Fibroblast of the aortic adventitia (primary cell): ENCODE measurements at regions not wholly inside any gene's neighbourhood (a gene's known extent, or its start where the extent isn't known, plus 50 kb on each side); places are given as distances from the start of the nearest gene placed in this dataset.

ENCODE experiments used
- DNase-seq: peaks from one replicate; pipeline ENCODE4 v3.0.0-alpha.2; 2010; ENCODE audit warnings: low read depth
- H3K4me3 ChIP-seq: 2 replicates; pipeline ENCODE4 v1.5.1; 2011; ENCODE audit warnings: low read depth, mild to moderate bottlenecking, control low read depth, low read length, moderate library complexity
- TF ChIP-seq, protein P1 (sequence below): IDR thresholded peaks from 2 replicates; pipeline ENCODE4 v1.5.1; 2011; ENCODE audit warnings: mild to moderate bottlenecking, low read length, control low read depth, inconsistent platforms; ENCODE audit not compliant: insufficient read depth

DNA sequence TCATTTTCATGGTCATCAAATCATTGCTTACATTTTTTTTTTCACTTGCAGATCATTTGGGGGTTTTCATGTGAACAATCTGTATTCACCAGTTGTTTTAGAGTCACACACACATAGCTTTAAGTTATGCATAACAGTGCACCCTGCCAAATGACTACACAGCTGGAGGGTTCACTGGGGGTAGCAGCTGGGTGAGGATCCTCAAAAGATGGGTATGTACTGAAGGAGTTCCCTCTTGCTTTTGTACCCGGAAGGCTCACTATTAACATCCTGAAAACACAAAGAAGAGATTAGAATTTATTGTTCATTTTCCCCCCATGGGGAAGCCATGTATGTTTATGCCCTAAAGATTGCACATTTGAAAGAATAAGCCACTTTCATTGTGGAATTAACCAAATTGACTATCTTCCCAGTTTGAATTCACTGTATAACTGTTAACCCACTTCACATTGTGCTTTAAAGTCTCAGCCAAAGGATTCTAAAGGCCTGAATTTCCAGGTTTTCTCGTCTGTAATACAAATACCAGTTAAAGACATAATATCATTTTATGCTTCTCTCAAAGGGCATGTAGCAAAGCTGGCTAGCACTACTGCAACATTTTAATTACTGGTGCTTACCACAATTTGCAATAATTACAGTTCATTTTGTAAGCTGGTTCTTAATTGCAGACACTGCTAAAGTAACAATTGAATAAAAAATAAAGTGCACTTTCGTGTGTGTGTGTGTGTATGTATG, 466.4 kb upstream of the MEF2C start:
- no peak overlapping the region for H3K4me3 ChIP-seq
- no peak for DNase-seq
- TF ChIP-seq, protein P1, sequence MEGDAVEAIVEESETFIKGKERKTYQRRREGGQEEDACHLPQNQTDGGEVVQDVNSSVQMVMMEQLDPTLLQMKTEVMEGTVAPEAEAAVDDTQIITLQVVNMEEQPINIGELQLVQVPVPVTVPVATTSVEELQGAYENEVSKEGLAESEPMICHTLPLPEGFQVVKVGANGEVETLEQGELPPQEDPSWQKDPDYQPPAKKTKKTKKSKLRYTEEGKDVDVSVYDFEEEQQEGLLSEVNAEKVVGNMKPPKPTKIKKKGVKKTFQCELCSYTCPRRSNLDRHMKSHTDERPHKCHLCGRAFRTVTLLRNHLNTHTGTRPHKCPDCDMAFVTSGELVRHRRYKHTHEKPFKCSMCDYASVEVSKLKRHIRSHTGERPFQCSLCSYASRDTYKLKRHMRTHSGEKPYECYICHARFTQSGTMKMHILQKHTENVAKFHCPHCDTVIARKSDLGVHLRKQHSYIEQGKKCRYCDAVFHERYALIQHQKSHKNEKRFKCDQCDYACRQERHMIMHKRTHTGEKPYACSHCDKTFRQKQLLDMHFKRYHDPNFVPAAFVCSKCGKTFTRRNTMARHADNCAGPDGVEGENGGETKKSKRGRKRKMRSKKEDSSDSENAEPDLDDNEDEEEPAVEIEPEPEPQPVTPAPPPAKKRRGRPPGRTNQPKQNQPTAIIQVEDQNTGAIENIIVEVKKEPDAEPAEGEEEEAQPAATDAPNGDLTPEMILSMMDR = no peak

DNA sequence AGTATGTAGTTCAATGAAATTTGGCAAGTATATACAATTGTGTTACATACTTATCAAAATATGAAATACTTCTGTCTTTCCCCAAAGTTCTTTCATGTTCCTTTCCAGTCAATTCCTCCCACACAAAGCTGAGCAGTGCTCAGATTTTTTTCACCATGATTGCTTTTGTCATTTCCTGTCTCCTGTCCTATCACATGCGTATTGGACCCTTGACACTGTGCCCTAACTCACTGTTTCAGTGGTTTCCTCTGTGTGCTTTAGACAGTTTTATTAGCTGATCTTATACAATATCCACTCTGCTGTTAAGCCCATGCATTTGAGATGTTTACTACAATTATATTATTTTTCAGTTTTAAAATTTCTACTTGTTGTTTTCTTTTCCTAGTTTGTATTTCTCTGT, 463.6 kb upstream of the MEF2C start:
- TF ChIP-seq, protein P1 = no peak
- no peak for DNase-seq
- H3K4me3 ChIP-seq = no peak overlapping the region

DNA sequence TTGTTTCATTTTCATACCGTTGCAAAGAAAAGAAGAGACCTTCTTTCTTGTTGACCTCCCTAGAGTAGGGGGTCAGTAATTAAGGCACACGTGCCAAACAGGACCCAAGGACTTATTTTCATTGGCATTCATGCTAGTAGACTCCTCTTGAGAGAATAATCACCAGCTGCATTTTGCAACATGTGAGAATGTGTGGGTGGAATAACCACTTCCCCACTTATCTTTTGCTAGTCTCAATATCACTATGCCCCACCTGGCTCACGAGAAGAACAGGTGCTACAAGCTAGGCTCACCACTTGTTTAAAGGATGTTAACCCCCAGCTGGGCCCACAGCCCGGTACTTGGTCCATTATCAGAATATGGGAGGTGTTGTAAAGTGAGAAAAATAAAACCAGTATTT, 460.7 kb upstream of the MEF2C start:
- TF ChIP-seq, protein P1 = no peak
- no peak overlapping the region for H3K4me3 ChIP-seq
- no peak for DNase-seq

DNA sequence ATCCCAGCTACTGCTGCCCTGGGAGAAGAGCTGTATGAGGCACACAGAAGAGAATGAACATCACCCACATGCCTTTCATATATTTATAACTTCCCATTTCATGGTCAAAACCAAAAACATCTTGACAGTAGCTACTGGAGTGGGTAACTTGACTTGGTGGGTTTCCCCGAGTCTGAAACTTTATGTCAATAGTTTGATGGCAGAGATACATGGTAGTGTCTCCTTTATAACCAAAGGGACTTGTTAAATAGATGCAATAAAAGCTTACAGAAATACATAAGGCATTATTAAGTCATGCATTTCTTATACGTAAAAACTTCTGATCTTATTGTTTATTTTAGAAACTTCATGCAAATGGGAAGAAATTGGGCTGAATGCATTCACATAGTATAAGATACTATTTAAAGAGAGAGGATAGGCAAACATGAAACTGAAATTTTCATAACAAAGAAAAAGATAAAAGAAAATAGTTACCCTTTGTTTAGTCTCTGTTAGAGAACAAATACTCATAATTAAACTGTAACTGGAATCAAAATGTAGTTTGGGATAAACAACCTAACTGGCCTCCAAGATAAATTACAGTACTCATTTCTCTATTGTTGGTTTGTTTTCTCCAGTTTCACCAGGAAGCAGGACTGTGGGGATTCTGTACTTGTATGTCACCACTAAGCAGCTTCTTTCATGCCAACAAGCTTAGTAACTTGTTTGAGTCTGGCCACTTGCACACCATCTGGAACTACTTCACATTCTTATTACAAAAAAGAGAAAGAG, 459.3 kb upstream of the MEF2C start:
- TF ChIP-seq, protein P1 = no peak
- H3K4me3 ChIP-seq = no peak overlapping the region
- DNase-seq = peak; percentile 83

DNA sequence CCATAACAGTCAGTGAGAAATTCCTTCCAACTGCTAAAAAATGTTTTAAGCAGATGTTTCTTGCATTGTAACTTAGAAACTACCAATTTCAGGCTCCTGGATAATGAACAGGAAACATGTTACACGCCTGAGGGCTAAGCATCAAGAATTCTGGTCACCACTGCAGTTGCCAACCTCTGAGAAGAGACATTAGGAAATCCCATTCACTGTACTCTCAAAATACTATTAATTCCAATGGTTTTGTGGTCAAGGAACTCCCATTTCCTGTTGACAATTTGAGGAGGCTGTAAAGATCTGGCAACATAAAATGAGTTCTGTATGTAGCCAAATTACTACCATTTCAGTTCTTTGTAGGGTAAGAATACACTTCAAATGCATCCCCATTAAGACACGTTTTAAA, 456.0 kb upstream of the MEF2C start:
- TF ChIP-seq, protein P1 = no peak
- DNase-seq = peak; percentile 74
- no peak overlapping the region for H3K4me3 ChIP-seq

DNA sequence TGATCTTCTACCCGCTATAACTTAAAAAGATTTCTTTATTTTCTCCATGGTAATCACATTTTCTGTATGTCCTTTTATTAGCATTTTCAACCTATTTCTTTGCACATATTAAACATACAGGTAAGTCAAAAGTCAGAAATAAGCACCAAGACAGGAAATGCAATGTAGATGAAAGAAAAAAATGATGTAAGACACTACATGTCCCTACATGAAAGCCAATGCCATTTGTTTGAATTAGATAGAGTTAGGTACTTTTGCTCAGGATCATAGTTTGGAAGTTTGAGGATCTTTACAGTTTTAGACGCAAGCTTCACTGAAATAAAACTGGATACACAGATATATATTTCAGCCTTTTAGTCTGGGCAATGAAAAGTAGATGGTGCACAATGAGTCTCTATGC, 453.1 kb upstream of the MEF2C start:
- H3K4me3 ChIP-seq = no peak overlapping the region
- no peak for DNase-seq
- TF ChIP-seq, protein P1 = no peak
